ENCODE measurements at regions not wholly inside any gene's neighbourhood (a gene's known extent, or its start where the extent isn't known, plus 50 kb on each side); places are given as distances from the start of the nearest gene placed in this dataset.
A peak's percentile ranks its signal among the peaks of the same experiment; 100 is the strongest.

DNA sequence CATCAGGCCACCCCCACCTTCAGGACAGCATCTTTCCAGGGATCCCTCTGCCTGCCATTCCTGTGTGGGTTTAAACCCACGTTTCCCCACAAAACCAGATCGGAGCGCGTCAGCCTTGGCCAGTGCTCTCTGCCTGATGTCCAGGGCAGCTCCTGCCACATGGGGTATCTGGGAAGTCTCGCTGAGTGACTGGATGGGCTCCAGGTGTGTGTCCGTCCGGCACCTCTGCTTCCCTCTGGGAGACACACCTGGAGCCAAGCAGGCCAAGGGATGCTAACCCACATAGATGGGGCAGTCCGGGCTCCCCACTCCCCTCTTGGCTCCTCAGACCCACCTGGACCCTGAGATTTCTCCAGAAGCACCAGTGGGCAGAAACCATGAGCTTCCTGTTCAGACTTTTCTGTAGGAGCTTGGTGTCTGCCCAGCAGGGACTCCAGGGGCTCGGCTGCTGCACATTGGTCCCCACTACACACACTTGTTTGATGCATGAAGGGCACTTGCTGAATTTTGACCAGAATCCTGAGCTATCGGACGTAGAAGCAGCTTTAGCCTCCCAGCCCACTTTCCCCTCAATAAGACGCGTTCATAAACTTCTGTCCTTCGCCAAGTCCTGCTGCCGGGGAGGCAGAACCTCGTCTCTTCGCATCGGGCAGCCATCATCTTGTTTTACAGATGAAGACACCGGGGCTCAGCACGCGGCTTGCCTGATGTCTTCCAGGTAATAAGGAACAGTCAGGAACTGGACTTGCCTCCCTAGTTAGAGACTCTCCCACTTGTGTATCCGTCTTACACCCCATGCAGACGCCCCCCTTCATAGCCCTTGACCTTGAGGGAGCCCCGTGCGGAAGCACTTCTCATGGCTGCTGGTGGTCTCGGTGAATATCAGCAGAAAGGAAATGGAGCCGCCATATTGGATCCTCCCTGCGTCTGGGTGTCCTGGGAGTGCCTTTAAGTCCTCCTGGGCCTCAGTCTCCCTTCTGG, 91.6 kb upstream of the ZNF469 start:
- FAIRE-seq = no peak
- ChIA-PET POLR2A (interaction anchor here (0.6 kb wide), 1 partner anchor 1156 kb away, joined by 3 read pairs; no protein-coding TSS in a partner anchor), CTCF (ENCODE audit: low intra/inter-chr PET ratio) (no interaction called here)
- TF ChIP-seq ZNF232 (CRISPR knock-in tag; IDR thresholded peaks at IDR 0.05) = no peak
- TF ChIP-seq, protein P1, sequence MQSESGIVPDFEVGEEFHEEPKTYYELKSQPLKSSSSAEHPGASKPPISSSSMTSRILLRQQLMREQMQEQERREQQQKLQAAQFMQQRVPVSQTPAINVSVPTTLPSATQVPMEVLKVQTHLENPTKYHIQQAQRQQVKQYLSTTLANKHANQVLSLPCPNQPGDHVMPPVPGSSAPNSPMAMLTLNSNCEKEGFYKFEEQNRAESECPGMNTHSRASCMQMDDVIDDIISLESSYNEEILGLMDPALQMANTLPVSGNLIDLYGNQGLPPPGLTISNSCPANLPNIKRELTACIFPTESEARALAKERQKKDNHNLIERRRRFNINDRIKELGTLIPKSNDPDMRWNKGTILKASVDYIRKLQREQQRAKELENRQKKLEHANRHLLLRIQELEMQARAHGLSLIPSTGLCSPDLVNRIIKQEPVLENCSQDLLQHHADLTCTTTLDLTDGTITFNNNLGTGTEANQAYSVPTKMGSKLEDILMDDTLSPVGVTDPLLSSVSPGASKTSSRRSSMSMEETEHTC (IDR thresholded peaks at IDR 0.05) = no peak
- Histone ChIP-seq H3K4me3 (no peak overlapping the region), H4K20me1 (replicated peaks; ENCODE audit: control insufficient read depth, insufficient read depth, low read length) (no peaks in the 10 kb centered on the region), H2AFZ (ENCODE audit: low read depth, low read length) (peak overlapping the region; percentile 2; the same call in 1 of the 2 replicates), H3K27ac (ENCODE audit: extremely low read depth, low read depth, low read length) (no peak overlapping the region), H3K9ac (ENCODE audit: insufficient read depth in 1 of 2, low read depth in 2 of 2, low read length in 2 of 2) (no peak overlapping the region), H3K4me2 (ENCODE audit: insufficient read depth, low read length) (peak overlapping the region; percentile 7; the same call in 1 of the 2 replicates), H3K79me2 (ENCODE audit: control insufficient read depth, insufficient read depth, low read length) (no peaks in the 10 kb centered on the region), H3K27me3 (ENCODE audit: control insufficient read depth in 2 of 2, insufficient read depth in 2 of 2, low read length in 2 of 2) (peaks cover 3 to 50% of the 10 kb centered on the region in 2 experiments; a peak in 4 of 5 replicates), H3K36me3 (ENCODE audit: control insufficient read depth, insufficient read depth, low read length) (no peaks in the 10 kb centered on the region), H3K9me3 (replicated peaks; ENCODE audit: control insufficient read depth, insufficient read depth, low read depth, low read length) (no peaks in the 10 kb centered on the region), H3K9me1 (ENCODE audit: control insufficient read depth, insufficient read depth, low read length) (no peaks in the 10 kb centered on the region), H3K4me1 (replicated peaks in 1 of 2; ENCODE audit: control insufficient read depth in 2 of 2, insufficient read depth in 2 of 2, low read length in 2 of 2) (peaks cover 10 to 11% of the 10 kb centered on the region in 2 experiments; a peak in 4 of 5 replicates)
- no peak for ATAC-seq
- WGBS (ENCODE audit: insufficient coverage, low coverage, missing lambda C conversion rate) = 12% methylated on average over 28 of the region's 28 CpGs
- in situ Hi-C loops (cut with MboI) (no loop called here), intact Hi-C loops (cut with micrococcal nuclease) (no loop called here)
- no TSS peak for BruUV-seq (replicated peaks)
- no peak for DNase-seq (ENCODE audit: extremely low read depth in 1 of 4, low spot score in 3 of 4)

All from K562 (cell line).